Mucosa of rectum (tissue), 2 donors: ENCODE measurements at regions not wholly inside any gene's neighbourhood (a gene's known extent, or its start where the extent isn't known, plus 50 kb on each side); places are given as distances from the start of the nearest gene placed in this dataset.

ENCODE experiments used
- H3K27ac ChIP-seq, 2 donors: one replicate each; pipeline ENCODE4 v1.7.0; 2013; ENCODE audit warnings: inconsistent platforms in 2 of 2, low read depth in 2 of 2, low read length in 2 of 2
- H3K27me3 ChIP-seq, 2 donors: one replicate each; pipeline ENCODE4 v1.7.0; 2013; ENCODE audit warnings: low read length in 2 of 2; ENCODE audit not compliant: control insufficient read depth in 2 of 2, insufficient read depth in 2 of 2
- H3K36me3 ChIP-seq, 2 donors: one replicate each; pipeline ENCODE4 v1.7.0; 2013; ENCODE audit warnings: low read length in 2 of 2; ENCODE audit not compliant: control insufficient read depth in 2 of 2, insufficient read depth in 2 of 2
- H3K4me1 ChIP-seq, 2 donors: one replicate each; pipeline ENCODE4 v1.7.0; 2013; ENCODE audit warnings: low read length in 2 of 2, mild to moderate bottlenecking in 1 of 2; ENCODE audit not compliant: control insufficient read depth in 2 of 2, insufficient read depth in 2 of 2
- H3K4me3 ChIP-seq, 2 donors: one replicate each; pipeline ENCODE4 v1.7.0; 2013; ENCODE audit warnings: low read length in 2 of 2
- H3K9ac ChIP-seq, 2 donors: one replicate each; pipeline ENCODE4 v1.7.0; 2013; ENCODE audit warnings: low read length in 2 of 2, low read depth in 1 of 2, mild to moderate bottlenecking in 1 of 2
- H3K9me3 ChIP-seq, 2 donors: one replicate each; pipeline ENCODE4 v1.7.0; 2013; ENCODE audit warnings: low read length in 2 of 2; ENCODE audit not compliant: control insufficient read depth in 2 of 2
- donor health status: healthy.
- donor health status: Normal muscosa, but diverticular disease.

- Histone ChIP-seq H3K4me1 (no peaks in the 10 kb centered on the region), H3K27ac (no peak overlapping the region), H3K9me3 (no peaks in the 10 kb centered on the region), H3K9ac (no peak overlapping the region), H3K36me3 (no peaks in the 10 kb centered on the region), H3K4me3 (no peak overlapping the region), H3K27me3 (peaks cover 0 to 5% of the 10 kb centered on the region in 2 donors)
Observed at GRCh38 chr15:77759896-77760592, 127.3 kb upstream of the LINGO1 start.

GRCh38 chr15:77753939-77754338, 121.2 kb upstream of the LINGO1 start:
- Histone ChIP-seq H3K4me1 (no peaks in the 10 kb centered on the region), H3K27me3 (peaks cover 0 to 4% of the 10 kb centered on the region in 2 donors), H3K4me3 (no peak overlapping the region)

GRCh38 chr15:77753281-77753873, 120.7 kb upstream of the LINGO1 start:
- Histone ChIP-seq H3K9me3 (no peaks in the 10 kb centered on the region), H3K36me3 (no peaks in the 10 kb centered on the region), H3K4me1 (no peaks in the 10 kb centered on the region), H3K27me3 (peaks cover 0 to 4% of the 10 kb centered on the region in 2 donors), H3K27ac (no peak overlapping the region), H3K4me3 (no peak overlapping the region), H3K9ac (no peak overlapping the region)

More at GRCh38 chr15:77753939-77754338, 121.2 kb upstream of the LINGO1 start:
- Histone ChIP-seq H3K36me3 (no peaks in the 10 kb centered on the region), H3K27ac (no peak overlapping the region), H3K9ac (no peak overlapping the region), H3K9me3 (no peaks in the 10 kb centered on the region)

GRCh38 chr15:77749998-77750540, 117.4 kb upstream of the LINGO1 start:
- no peaks in the 10 kb centered on the region for H3K4me1 ChIP-seq
- peaks cover 0 to 4% of the 10 kb centered on the region in 2 donors for H3K27me3 ChIP-seq
- H3K9me3 ChIP-seq, result no peaks in the 10 kb centered on the region
- H3K36me3 ChIP-seq, result no peaks in the 10 kb centered on the region
- no peak overlapping the region for H3K27ac ChIP-seq
- H3K4me3 ChIP-seq, result no peak overlapping the region
- no peak overlapping the region for H3K9ac ChIP-seq

- H3K9me3 ChIP-seq, result no peaks in the 10 kb centered on the region
- H3K27ac ChIP-seq, result no peak overlapping the region
- H3K36me3 ChIP-seq, result no peaks in the 10 kb centered on the region
- peaks cover 0 to 4% of the 10 kb centered on the region in 2 donors for H3K27me3 ChIP-seq
- H3K4me1 ChIP-seq, result no peaks in the 10 kb centered on the region
- no peak overlapping the region for H3K9ac ChIP-seq
- no peak overlapping the region for H3K4me3 ChIP-seq
Observed at GRCh38 chr15:77749236-77749997, 116.7 kb upstream of the LINGO1 start.

- Histone ChIP-seq H3K4me3 (no peak overlapping the region), H3K27ac (no peak overlapping the region), H3K9ac (no peak overlapping the region), H3K36me3 (no peaks in the 10 kb centered on the region), H3K4me1 (no peaks in the 10 kb centered on the region), H3K9me3 (no peaks in the 10 kb centered on the region), H3K27me3 (peaks cover 0 to 2% of the 10 kb centered on the region in 2 donors)
Observed at GRCh38 chr15:77748078-77749064, 115.7 kb upstream of the LINGO1 start.

- Histone ChIP-seq H3K4me3 (no peak overlapping the region), H3K4me1 (no peaks in the 10 kb centered on the region), H3K9me3 (no peaks in the 10 kb centered on the region), H3K27ac (no peak overlapping the region), H3K9ac (no peak overlapping the region), H3K36me3 (no peaks in the 10 kb centered on the region), H3K27me3 (no peaks in the 10 kb centered on the region)
Observed at GRCh38 chr15:77747175-77748077, 114.7 kb upstream of the LINGO1 start.

- no peak overlapping the region for H3K27ac ChIP-seq
- H3K9ac ChIP-seq, result no peak overlapping the region
- H3K9me3 ChIP-seq, result no peaks in the 10 kb centered on the region
- no peaks in the 10 kb centered on the region for H3K36me3 ChIP-seq
- H3K4me1 ChIP-seq, result no peaks in the 10 kb centered on the region
- no peaks in the 10 kb centered on the region for H3K27me3 ChIP-seq
- no peak overlapping the region for H3K4me3 ChIP-seq
Observed at GRCh38 chr15:77746254-77747174, 113.8 kb upstream of the LINGO1 start.
